ENCODE measurements at regions not wholly inside any gene's neighbourhood (a gene's known extent, or its start where the extent isn't known, plus 50 kb on each side); places are given as distances from the start of the nearest gene placed in this dataset.

DNA sequence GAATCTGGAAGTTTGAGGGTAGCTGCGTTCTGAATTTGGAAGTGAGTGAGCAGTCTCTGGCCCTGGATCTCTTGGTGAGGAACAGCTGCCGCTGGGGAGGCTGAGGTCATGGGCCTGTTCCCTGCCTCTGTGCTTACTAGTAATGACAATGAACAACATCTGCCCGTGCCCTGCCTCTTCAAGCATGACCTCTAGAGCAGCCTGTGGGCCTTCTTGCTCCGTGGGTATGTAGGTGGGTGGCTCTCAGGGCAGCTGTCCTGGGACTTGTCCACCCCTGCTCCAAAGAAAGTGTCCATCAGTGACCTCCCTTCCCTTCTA lies 186.2 kb downstream of the CXCL12 start:
- no peak for DNase-seq (ENCODE audit: low read depth in 2 of 2)

DNA sequence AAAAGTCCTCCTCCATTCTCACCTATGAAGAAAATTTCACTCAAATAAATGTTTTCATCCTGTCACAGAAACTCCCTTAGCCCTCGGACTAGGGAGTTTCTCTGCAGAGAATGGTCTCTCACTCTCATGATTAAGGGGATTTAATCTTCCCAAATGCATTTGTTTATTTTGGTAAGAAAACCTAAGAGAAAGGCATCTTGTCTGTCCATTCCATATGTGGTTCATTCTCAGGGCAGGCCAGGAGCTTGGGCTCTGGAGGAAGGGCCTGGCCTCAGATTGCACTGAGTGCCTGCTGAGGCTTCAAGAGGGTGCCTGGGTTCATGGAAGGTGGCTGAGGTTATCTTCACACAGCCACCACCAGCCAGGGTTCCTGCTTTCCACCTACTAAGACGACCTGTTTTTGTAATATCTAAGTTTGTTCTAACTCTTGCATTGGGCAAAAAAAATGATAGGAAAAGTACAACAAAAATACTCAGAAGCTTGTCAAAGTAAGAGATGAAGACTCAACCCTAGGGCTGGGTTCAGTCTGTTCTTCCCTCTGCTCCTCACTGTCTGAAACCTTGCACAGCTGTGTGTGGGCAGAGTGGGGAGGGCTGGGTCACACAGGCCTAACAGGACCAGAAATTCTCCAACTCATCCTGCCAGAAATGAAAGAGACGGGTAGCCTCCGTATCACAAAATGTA lies 186.7 kb downstream of the CXCL12 start:
- no peak for DNase-seq (ENCODE audit: low read depth in 2 of 2)

DNA sequence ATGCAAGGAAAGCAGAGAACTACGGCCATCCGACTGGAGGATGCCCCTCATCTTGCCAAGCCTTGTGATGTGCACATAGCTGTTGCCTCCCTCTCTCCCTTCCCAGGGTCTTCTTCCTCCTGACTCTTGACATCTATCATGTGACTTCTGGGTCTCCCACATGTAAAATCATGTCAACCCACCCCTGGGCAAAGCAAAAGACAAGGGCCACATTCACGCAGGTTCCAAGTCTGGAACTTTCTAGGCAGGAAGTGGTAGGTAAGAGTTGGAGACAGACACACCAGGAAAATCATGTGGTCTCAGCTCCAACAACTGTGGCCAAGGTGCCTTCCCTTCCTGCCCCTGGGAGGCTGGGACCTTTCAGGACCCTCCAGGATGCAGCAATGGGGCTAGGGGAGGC lies 187.3 kb downstream of the CXCL12 start:
- no peak for DNase-seq (ENCODE audit: low read depth in 2 of 2)

DNA sequence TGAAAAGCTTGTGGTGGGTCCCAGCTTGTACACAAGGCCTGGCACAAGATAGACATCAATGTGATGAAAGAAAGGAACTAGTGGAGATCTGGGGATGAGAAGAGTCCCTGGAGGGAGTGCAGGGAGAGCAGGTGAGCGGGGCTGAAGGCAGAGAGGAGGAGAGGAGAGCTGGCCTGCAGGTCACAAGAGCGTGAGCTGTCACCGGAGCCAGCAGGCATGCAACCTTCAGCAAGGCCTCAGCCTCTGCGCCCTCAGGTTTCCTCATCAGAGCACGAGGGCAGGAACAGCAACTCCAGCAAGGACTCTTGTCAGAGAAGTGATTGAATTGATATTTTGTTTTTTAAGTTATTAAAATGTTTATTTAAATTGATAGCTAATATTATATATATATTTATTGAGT lies 188.6 kb downstream of the CXCL12 start:
- DNase-seq (ENCODE audit: low read depth in 2 of 2), result no peak

DNA sequence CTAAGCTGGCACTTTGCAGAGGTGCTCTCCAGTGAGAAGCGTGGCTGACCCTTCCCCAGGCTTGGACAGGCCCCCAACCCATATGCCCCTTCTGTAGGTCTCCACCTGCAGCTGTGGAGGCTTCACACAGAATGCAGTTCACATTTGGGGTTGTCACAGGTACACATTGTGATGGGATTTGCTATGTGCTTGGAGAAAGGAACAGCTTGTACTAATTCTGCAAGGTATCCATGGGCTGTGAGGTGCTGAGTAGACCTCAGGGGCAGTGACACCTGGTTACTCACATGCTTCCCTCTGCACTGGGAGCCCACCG lies 188.9 kb downstream of the CXCL12 start:
- no peak for DNase-seq (ENCODE audit: low read depth in 2 of 2)

DNA sequence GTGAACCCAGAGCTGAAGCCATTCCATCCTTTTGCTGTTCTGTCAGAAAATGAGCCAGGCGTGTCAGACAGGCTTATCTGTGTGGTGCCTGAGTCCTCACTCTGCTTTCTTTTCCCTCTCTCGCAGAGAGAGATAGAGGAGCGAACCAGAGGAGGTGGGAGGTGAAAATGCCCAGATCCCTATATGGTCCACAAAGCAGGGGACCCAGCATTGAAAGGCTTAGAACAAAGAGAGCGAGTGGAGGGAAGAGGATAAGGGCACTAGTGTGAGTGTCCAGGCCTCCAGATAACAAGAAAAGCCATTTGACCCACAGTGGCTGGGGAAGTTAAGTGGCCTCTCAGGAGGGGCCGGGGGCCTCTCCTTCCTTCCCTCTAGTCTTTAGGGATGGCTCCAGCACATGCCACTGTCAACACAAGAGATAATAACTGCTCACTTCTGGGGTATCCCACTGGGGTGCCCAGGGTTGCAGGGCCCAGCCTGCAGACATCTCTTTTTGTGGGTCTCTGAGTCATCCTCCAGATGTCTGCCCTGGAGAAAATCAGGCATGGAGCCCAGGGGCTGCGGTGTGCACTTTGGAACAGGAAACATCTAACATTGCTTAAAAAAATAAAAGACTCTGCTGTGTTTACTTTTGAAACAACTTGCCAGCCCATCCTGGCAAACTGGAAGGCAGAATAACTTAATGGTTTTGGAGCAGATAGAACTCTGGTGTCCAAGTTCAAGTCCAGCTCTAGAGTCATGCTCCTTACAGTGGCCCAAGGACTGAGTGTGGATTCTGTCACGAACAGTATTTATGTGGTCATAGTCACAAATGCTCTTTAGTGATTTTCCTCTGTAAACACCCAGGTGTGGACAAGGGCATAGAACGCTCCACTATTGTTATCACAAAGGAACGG lies 189.5 kb downstream of the CXCL12 start:
- DNase-seq (ENCODE audit: low read depth in 2 of 2), result no peak

DNA sequence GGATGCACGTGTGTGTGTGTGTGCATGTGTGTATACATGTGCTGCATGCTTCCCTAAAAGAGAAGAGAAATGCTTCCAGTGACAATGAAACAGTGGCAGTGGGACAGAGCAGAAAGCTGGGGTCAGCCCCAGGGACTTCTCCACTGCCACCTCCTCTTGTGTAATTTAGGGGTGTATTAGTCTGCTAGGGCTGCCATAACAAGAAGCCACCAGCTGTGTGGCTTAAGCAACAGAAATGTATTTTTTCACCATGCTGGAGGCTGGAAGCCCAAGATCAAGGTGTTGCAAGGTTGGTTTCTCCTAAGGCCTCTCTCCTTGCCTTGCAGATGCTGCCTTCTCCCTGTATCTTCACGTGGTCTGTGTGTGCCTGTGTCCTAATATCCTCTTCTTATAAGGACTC lies 190.5 kb downstream of the CXCL12 start:
- no peak for DNase-seq (ENCODE audit: low read depth in 2 of 2)

DNA sequence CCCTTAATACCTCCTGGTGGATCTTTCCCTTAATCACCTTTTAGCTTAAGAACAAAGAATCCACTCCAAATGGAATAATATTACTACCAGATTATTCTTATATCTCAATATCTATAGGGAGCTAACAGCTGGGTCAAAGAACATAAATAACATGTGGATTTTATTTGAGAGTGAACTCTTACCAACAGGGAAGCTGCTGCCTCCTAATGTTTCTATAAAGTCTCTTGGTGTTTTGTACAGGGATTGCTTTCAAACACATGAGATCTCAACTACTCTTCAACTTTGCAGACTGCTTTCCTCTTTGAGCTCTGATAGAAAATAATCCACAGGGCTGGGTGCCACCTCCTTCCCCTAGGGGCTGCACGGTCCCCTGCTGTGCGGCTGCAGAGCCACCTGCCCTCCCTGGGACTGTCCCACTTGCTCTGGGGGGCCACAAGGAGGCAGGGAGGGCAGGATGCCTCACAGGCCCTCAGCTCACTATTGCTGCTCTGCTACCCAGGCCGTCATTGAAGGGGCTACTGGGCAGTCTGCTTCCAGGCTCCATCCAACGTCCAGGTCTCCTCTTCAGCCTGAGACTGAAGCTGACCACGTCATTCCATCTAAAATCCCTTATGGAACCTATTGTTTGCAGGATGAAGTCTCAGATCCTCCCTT lies 191.2 kb downstream of the CXCL12 start:
- DNase-seq (ENCODE audit: low read depth in 2 of 2), result no peak

DNA sequence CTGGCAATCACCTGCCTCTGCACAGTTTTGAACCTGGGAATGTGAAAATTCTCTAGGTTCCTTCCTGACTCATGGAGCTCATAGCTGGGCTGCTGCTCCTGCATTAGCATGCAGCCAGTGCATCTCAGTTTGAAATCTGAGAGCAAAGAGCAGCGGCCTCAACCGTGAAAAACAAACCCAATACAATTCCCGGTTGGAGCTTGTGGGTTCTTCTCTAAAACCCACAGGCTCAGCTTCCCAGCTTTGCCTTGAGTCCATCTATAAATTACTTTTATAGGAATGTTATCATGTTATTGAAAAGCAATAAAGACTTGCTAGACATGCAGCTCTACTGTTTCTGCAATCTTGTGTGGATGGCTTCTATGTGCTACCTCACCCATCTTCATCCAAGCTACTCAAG lies 191.7 kb downstream of the CXCL12 start:
- DNase-seq (ENCODE audit: low read depth in 2 of 2), result no peak

DNA sequence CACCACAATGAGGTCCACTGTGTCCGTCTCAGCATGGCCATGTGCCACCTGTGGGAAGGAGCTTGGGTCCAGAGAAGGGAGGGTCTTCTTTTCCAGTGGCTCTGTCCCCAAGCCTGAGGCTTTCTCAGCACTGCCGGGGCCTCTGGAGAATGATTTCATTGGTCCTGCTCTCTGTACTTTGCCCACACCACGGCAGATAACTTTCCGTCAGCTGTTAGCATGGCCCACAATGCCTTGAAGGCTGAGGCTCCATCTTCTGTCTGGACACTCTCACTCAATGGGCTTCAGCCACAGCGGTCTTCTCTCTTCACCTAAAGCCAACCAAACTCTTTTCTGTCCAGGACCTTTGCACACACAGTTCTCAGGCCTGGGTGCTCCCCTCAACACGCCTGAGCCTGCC lies 192.5 kb downstream of the CXCL12 start:
- no peak for DNase-seq (ENCODE audit: low read depth in 2 of 2)

DNA sequence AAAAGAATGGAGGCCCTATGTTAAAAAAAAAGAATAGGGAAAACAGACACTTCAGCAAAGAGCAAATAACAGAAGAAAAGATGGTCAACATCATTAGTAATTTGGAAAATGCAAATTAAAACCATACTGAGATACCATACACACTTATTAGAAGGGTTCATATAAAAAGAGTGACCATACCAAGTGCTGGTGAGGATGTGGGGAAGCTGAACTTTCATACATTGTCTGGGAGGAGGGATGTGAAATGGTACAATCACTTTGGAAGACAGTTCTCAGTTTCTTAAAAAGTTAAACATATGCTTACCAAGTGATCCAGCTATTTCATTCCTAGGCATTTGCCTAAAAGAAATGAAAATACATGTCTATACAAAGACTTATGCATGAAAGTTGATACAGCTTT lies 194.4 kb downstream of the CXCL12 start:
- DNase-seq (ENCODE audit: low read depth in 2 of 2), result no peak

DNA sequence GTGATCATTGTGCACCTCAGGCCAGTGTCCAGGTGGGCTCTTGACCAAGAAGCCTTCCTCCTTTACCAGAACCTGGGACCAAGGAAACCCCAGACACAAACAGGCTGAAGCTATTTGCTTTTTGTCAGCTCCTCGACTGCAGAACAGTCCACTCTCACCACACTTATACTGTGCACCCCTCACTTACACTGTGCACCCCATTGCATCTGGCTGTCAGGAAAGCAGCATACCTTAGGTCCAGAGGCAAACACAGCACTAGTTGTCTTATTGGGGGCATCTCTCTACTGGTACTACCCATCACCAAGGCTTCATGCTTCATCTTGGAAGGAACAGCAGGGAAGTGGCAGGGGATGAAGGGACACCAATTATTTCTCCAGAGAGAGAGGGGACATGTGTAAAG lies 198.1 kb downstream of the CXCL12 start:
- no peak for DNase-seq (ENCODE audit: low read depth in 2 of 2)

DNA sequence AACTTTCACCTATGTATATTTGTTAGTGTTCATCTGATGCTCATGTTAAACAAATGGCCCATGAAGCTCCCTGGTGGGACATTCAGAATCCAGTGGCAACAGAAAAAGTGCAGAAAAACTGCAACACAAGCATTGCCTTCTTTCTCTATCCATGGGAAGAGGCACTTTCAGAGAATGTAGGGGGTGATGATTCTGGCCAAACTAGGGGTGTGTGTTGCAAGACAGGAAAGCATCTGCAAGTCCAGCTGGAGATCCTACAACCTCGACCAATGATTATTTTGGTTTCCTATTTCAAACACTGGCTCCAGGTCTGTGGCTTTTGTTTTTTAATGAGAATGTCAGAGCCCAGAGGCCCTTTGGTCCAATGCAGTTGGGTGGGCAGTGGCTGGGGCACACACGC lies 198.7 kb downstream of the CXCL12 start:
- DNase-seq (ENCODE audit: low read depth in 2 of 2), result no peak

DNA sequence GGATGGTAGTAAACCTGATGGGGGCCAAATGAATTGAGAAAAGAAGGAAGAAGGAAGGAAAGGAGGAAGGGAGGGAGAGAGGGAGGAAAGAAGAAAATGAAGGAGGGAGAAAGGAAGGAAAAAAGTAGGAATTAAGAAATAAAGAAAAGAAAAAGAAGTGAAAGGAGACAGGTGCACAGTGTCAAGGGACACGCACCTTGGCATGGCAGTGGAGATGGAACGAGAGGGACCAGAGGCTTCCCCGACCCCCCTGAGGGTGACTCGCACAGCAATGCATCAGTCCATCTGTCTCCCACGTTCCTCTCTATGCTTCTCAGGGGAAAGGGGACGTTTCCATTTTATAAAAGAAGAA lies 199.6 kb downstream of the CXCL12 start:
- no peak for DNase-seq (ENCODE audit: low read depth in 2 of 2)

DNA sequence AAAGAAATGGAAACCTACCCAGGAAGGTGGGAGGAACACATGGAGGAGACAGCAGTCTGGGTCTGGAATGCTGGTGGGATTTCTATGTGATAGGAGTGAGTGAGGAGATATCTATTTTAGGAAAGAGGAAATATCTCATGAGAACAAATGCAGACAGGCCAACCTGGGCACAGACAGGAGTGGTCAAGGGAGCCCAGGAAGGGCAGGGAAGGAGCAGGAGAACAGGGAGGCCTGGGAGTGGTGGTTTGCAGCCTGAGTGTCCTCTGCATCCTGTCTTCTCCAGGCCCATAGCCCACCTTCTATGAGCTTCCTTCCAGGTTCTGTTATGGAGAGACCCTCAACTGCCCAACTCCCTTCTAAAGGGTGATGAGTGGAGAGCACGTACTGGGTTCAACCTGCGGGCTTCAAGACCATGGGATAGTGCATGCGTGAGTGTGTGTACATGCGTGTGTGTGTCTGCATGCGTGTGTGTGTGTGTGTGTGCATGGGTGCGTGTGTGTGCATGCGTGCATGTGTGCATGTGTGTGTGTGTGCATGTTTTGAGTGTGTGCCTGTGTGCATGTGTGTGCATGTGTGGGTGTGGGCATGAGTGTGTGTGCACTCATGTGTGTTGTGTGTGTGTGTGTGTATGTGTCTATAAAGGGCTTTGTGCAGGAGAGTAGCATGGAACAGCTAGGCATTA lies 200.1 kb downstream of the CXCL12 start:
- DNase-seq (ENCODE audit: low read depth in 2 of 2), result no peak

DNA sequence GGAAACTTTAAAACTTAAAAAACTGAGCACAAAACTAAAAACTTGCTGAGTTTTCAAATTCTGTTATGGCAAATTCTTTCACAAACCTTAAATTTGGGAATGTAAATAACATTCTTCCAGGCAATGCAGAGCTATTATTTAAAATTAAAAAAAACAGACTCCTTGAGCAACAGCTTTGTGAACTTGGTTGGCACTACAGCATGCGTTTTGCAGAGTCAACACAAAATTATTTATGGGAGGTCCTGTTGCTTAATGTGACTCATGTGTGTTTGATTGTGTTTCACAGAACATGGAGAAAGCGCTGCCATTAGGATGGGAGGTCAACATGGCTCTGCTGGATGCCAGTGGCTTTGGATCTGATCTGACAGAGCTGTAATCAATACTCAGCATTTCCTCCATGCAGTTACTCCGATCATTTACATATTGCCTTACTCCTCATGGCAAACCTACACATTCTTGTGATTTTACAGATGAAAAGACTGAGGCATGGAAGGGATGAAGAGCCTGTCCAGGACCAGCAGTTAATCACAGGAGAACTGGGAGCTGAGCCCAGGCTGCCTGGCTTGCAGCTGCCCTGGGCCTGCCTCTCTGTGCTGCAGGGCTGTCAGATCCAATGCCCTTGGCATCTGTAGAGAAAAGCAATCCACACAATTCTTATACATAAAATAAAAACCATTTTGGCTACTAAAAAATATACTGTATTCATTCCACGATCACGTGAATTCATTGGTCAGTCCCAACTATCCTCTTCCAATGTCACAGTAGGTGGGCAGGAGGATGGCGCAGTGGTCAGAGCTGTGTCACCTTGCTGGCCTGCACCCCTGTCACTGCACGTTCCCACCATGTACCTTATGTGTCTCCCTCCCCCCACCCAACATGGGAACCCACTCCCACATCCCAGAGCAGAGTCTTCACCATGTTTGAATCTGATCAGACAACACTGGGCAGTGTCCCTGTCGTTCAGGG lies 200.9 kb downstream of the CXCL12 start:
- no peak for DNase-seq (ENCODE audit: low read depth in 2 of 2)

DNA sequence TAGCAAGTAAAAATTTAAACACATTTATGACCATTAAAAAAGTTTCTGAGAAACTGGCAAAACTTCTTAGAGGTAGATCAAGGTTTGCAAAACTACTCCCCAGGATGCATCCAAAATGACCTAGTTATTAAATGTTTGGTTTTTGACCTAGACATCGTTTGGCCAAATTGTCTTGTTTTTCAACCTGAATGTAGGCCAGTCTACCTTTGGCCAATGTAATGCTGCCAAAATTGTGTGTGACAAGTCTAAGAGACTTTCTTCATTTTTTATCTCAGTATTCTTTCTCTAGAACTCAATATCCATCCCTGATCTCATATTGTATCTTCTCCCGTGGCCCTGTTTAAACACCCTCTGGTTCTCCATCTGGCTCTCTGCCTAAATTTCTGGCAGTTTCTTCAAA lies 202.0 kb downstream of the CXCL12 start:
- no peak for DNase-seq (ENCODE audit: low read depth in 2 of 2)

DNA sequence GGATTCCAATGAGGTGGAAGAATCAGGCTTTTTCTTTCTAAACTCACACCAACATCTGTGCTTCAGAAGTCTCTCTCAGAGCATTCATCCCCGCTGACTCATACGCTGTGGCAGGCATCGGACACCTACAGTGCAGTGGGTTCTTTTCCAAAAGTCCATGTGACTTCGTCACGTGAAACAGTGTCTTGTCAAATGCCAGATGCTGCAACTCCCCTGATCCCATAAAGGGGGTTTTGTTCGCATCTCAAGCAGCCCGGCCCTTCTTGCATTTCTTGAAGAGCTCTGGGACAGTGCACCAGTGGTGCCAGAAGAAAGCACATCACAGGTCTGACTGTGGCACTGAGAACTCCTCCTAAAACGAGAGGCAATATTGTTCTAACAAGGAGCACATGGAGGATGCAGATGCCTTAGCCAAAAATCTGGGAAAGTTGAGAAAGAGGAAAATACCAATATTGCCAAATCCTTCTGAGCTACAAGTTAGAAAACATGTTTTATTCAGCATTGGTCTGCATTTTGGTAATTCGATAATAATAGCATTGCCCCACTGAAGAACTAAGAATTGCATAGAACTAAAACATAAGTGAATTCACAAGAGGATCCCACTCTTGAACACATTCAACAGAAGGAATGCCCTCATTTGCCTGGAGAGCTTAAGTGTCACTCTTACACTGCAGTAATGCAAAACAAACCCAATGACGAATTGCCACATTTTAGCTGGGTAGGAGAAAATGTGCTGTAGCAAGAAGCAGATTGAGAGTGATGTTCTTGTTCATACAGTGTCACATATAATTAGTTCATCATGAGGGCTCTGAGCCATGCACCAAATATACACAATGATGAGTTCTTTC lies 204.4 kb downstream of the CXCL12 start:
- DNase-seq (ENCODE audit: low read depth in 2 of 2), result no peak

DNA sequence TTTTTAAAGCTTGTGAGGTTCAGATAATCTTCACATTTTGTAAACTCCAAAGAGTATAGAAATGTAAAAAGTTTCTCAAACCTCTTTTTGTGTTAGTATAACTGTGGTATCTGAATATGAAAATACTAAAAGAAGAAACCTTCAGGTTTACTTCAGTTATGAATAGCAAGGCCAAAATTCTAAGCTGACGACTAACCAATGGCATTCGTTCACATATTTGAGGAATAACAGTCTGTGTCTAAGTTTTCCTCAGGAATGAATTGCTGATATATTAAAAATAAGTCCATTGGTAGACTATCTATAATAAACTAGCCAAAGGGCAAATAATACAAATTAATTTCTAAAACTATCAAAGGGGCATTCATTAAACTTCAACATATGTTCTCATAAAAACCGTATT lies 206.0 kb downstream of the CXCL12 start:
- DNase-seq (ENCODE audit: low read depth in 2 of 2), result no peak

DNA sequence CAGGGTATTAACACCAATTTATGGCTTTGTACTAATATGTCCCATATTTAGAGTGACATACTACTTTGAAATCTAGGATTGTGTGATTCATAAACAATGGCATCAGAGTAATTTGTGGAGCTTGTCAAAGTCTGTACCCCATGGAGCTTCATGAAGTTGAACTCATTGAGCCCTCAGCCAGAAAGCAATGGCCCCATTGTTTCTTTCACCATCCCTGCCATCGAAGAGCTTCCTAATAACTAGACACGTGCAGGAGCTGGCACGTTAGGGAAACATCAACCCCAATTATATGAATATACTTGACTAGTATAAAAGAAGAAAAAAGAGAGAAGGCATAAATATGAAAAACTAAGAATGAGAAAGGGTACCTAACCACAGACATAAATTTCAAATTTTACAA lies 206.6 kb downstream of the CXCL12 start:
- DNase-seq (ENCODE audit: low read depth in 2 of 2), result no peak

DNA sequence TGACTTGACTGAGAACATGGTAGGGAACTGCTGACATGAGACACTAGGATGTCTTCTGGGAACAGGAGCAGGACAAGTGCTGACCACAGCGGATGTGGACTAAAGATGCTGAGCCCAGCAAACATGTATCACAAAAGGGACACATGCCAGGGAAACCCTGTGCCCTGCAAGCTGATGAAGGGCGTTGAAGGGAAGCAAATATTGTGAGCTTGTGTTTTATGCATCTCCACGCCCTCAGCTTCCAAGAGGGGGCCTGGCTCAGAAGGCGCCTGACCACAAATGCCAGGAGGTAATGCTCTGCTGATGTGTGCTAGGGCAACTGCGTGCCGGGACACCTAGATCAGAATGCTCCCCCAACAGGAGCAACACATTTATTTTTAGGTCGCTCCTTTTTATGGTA lies 207.3 kb downstream of the CXCL12 start:
- DNase-seq (ENCODE audit: low read depth in 2 of 2), result no peak

Data from stimulated activated CD8-positive, alpha-beta memory T cell treated with anti-CD3 and anti-CD28 coated beads, Interleukin-7, amount 100 ng/mL, for 4 hours (primary cell).